GM06990 (cell line): ENCODE measurements at regions not wholly inside any gene's neighbourhood (a gene's known extent, or its start where the extent isn't known, plus 50 kb on each side); places are given as distances from the start of the nearest gene placed in this dataset.

Source experiments
- DNase-seq: peaks from one replicate; pipeline ENCODE4 v3.0.0-alpha.2; 2011; ENCODE audit not compliant: insufficient read length; ENCODE audit errors: extremely low read depth
- H3K27me3 ChIP-seq: replicated peaks from 2 replicates; pipeline ENCODE4 v1.6.0; 2011; ENCODE audit warnings: low read length; ENCODE audit not compliant: control insufficient read depth, insufficient read depth
- H3K36me3 ChIP-seq: 2 replicates; pipeline ENCODE4 v1.5.1; 2011; ENCODE audit warnings: low read length; ENCODE audit not compliant: control insufficient read depth, insufficient read depth
- H3K4me3 ChIP-seq: replicated peaks from 2 replicates; pipeline ENCODE4 v1.5.1; 2011; ENCODE audit warnings: low read depth, mild to moderate bottlenecking, control low read depth, low read length
- TF ChIP-seq, protein P1 (sequence below): IDR thresholded peaks from 2 replicates; pipeline ENCODE4 v1.5.1; 2011; ENCODE audit warnings: low read length, control low read depth, mild to moderate bottlenecking, inconsistent platforms; ENCODE audit not compliant: insufficient read depth, poor library complexity, severe bottlenecking

DNA sequence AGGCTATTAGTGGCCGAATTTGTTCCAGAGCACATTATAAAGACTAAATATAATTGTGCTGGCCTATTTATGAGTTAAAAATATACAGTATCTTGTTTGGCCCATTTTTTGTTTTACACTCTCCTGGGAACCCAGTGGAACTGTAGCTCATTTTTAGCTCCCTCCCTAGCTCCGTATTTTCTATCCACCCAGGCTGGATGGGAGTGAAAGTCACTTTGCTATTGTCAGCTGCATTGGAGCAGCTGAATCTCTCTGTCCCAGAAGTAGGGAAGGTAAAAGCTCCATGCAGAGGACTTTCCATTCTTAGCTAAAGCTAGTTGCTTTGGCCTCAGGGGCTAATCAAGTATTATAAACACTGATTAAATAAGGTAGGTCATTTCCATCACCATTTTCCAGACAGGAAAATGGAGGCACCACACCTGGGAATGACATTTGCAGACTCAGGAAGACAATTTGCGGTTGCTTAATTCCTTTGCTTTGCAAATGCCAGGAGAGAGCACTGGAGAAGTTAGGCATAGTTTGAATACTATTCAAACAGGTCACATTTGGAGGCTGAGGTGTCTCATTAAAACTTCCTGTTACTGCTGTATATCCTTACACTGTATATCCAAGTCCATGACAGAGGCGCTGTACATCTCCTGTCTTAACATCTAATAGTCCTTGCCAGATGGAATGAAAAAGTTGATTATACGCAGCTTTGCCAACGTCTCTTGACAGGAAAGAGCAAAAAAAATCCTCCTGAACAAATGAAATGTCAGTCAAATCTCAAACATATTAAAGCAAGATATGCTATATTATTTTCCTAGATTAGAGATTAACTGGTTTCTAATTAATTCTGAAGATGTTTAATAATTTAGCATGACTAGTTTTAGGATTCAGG, 338.1 kb upstream of the KIRREL3 start:
- H3K36me3 ChIP-seq: no peaks in the 10 kb centered on the region
- TF ChIP-seq, protein P1, sequence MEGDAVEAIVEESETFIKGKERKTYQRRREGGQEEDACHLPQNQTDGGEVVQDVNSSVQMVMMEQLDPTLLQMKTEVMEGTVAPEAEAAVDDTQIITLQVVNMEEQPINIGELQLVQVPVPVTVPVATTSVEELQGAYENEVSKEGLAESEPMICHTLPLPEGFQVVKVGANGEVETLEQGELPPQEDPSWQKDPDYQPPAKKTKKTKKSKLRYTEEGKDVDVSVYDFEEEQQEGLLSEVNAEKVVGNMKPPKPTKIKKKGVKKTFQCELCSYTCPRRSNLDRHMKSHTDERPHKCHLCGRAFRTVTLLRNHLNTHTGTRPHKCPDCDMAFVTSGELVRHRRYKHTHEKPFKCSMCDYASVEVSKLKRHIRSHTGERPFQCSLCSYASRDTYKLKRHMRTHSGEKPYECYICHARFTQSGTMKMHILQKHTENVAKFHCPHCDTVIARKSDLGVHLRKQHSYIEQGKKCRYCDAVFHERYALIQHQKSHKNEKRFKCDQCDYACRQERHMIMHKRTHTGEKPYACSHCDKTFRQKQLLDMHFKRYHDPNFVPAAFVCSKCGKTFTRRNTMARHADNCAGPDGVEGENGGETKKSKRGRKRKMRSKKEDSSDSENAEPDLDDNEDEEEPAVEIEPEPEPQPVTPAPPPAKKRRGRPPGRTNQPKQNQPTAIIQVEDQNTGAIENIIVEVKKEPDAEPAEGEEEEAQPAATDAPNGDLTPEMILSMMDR: no peak
- H3K27me3 ChIP-seq: no peaks in the 10 kb centered on the region
- no peak for DNase-seq
- H3K4me3 ChIP-seq: no peak overlapping the region

DNA sequence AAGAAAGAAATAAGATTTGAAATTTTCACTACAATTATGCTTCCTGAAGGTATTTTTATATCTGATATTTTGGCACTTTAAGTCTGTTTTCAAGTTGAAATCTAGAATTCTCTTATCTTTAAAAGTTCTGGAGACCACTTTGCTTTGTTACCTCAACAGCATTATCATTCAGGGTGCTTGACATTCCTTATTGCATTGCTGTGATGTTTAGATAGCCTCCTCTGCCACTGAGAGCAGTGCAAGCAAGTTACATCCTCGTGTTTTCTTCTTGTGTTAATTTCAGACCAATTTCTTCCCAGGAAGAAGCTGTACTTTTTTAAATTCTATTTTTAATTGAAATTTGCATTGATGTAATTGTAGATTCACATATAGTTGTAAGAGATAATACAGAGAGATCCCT, 333.9 kb upstream of the KIRREL3 start:
- Histone ChIP-seq H3K27me3 (no peaks in the 10 kb centered on the region), H3K36me3 (no peaks in the 10 kb centered on the region), H3K4me3 (no peak overlapping the region)
- DNase-seq: no peak
- TF ChIP-seq, protein P1: no peak

DNA sequence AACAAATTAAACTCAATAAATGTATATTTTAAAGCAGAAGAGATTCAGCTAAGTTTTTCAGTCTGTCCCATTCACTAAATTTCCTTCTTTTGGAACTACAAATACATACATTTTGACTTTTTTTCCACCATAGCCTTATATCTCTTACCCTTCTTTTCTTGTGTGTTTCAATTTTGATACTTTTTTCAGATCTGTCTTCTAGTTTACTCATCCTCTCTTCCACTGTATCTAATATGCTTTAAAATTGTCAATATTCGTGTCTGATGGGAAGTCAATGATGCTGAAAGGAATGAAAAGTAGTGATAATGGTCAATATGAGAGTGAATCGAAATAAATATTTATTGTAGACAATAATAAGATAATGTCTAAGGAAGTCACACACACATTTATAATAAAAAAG, 332.3 kb upstream of the KIRREL3 start:
- no peak overlapping the region for H3K4me3 ChIP-seq
- H3K36me3 ChIP-seq: no peaks in the 10 kb centered on the region
- TF ChIP-seq, protein P1: no peak
- H3K27me3 ChIP-seq: no peaks in the 10 kb centered on the region
- DNase-seq: no peak

DNA sequence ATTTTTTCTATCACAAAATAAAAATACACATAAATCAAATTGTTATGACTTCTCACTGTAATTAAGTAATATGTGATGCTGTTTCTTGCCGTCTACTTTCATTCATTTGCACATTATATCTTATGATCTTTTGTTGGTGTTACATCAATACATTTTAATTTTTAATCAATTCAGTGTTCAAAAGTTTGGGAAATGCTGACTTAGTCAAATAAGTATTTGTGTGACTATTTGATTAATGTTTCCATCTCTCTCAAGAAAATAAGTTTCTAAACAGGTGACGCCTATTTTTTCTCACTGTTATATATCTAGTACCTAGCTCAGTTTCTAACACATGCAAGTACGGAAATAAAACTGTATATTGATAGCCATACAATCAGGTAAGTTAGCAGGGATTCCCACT, 329.5 kb upstream of the KIRREL3 start:
- no peak overlapping the region for H3K4me3 ChIP-seq
- H3K27me3 ChIP-seq: no peaks in the 10 kb centered on the region
- TF ChIP-seq, protein P1: no peak
- H3K36me3 ChIP-seq: no peaks in the 10 kb centered on the region
- DNase-seq: no peak

DNA sequence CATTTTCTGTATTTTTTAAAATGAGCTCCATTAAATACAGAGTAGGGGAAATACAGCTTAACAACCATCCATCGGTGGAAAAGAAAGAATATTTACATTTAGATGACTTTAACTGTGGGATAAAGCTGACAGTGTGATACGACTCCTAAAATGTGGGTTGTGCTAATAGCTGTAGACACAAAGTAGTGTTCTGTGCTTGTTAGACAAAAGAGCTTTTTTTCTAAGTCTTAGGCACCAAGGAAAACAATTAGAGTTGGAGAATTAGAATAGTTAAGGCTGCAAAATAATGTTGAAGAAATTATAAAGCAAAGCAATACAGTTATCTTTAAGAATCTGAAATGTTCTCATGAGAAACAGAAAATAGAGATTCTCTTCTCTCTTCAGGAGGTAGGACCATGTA, 307.7 kb upstream of the KIRREL3 start:
- no peaks in the 10 kb centered on the region for H3K36me3 ChIP-seq
- no peak overlapping the region for H3K4me3 ChIP-seq
- peaks cover 2% of the 10 kb centered on the region for H3K27me3 ChIP-seq
- TF ChIP-seq, protein P1: no peak
- DNase-seq: no peak
